GOT3 (cell line): ENCODE measurements at regions not wholly inside any gene's neighbourhood (a gene's known extent, or its start where the extent isn't known, plus 50 kb on each side); places are given as distances from the start of the nearest gene placed in this dataset.

Experiments used
- DNase-seq: peaks from one replicate; lab custom pipeline; 2025; ENCODE audit warnings: mixed read lengths; lab: John Stamatoyannopoulos, UW

DNA sequence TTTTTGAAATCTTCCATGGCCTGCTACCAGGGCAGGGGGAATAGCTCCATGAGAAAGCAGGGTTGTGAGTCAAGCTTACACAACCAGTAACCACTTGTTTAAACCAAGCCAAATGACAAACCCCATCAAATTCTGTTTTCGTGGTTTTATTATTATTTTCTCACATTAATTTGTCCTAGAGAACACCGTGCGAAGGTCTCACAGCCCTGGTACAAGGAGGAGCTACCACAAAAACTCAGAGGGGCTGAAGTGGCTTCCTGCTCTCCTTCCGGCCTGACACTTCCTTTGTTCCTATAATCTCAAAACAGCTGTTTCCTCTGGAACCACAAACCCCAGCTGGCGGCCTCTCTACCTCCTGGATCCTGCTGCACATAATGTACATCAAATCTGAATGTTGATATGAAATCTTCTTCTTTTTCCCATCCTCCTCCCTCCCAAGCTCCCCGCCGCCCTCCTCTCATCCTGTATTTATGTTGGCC lies 375.9 kb downstream of the MCTP2 start:
- DNase-seq: no peak

DNA sequence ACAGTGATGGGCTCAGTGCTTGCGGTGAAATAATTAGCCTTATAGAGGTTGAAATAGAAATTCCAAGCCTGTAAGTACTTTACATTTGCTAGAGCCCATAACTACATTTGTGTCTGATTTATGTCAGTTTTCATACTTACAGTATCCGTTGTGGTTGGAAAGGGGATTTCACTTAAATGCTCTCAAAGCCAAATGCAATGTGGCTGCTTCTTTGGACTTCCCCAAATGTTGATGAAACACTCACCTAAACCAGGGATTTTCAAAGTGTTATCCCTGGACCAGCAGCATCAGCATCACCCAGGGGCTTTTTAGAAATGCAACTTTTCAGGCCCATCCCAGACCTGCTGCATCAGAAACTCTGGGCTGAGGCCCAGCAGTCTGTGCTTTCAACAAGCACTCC lies 378.7 kb downstream of the MCTP2 start:
- no peak for DNase-seq

DNA sequence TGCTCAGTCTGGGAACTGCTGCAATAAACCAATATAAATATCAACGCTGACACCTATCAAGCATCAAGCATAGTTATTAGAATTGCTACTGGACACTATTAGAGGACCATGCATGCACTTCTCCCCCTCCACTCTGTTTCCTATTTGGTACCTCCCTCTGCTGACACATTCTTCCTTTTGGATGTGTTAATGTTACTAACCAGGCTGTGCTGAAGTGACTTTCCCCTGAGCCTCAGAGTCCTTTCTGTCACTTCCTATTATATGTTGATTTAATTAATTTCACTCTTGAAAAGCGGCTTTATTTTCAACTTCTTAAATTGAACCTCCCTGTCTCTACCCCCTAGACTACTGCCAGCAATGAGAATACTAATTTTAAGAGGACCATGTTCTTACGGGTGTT lies 379.1 kb downstream of the MCTP2 start:
- DNase-seq: no peak

DNA sequence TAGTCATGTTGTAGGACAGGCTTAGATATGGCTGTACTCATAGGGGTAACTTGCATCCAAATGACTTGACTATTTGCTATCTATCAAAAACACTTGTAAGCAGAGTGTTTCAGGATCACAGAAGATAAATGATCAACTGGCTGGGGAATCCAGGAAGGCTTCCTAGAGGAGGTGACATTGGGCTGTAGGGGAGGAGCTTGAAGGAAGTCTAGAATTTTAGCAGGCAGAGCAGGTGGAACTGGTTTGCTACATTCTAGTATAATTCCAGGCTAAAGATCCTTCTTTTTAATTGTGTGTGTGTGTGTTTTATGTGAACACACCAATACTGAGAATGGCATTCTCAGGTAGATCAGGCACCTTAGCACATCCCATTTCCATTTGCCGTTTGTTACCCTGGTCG lies 380.3 kb downstream of the MCTP2 start:
- DNase-seq: no peak

DNA sequence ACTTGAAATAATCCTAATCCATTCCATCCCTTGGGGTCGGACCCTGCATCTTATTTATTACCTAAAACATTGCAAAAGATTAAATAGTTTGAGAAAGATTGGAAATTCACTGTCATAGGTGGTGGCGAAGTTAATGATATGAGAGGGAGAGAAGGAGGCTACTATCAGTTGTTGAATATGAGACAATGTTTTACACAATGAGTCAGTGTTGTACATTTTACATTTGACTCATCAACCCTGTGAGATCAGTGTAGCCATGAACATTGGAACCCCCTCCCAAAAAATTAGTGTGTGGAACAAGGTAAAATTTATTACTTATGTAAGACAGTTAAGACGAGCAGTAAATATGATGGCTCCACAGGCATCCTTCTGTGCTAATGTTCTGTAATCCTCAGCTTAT lies 384.3 kb downstream of the MCTP2 start:
- no peak for DNase-seq

DNA sequence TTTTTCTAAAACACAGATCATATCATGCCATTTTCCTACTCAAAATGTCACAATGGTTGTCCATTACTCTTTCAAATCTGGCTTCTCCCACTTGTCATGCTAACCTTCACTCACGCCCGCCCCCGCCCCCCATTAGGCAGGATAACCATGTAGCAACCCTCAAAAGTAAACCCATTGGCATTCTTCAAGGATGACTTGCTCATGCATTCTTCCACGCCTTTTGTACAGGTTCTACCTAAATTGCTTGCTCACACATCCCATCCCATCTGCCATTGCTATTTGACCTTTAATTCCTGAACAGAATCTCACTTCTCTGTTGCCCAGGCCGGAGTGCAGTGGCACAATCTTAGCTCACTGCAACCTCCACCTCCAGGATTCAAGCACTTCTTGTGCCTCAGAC lies 389.3 kb downstream of the MCTP2 start:
- no peak for DNase-seq

DNA sequence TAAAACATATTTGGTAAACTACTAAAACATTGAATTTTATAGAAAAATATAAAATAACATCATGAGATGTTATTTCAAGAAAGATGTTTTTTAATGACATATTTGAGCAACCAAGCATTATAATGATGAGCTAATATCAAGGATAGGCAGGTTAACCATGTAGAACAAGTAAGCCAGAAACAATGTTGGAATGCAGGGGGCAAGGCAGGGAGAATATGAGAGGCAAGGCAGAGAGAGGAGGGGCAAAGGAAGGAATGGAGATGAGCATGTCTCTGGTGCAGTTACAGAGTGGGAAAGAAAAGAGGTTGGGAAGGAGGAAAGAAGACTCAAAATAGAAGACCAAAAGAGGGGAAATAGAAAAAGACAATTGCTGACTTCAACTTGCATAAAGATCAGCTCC lies 390.4 kb downstream of the MCTP2 start:
- DNase-seq: no peak

DNA sequence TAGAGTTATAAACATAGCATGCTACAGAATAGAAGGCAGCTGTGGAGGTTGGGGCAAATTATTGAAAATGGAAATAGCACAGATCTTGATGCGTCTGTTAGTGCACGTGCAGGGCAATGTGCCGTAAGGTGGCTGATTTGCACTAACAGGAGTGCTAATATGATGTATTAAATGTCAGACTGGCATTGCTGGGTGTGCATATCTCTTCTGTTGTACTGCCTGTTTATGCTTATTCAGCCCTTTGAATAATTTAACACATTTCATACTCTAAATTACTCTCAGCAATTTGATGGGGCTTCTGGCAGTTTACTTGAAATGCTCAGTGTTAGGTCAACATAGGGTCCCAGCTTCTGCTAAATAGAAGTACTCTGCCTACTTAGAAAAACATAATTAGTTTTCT lies 395.6 kb downstream of the MCTP2 start:
- DNase-seq: no peak

DNA sequence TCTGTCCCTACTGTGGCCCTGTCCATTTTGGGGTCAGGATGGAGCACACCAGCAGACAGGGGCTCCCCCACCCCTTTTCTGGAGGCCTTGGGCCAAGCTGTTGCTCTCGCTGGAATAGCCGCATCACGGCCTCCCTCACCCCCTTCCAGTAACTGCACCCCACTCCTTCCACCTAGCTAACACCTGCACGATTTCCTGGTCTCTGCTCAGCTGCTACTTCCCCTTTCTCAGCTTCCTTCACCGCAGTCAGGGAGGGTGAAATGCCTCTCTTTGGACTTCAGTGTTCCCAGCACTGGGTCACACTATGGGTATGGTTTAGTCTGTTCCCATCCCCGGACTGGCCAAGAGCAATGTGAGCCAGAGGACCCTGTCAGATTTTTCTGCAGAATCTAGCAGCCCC lies 400.2 kb downstream of the MCTP2 start:
- no peak for DNase-seq

DNA sequence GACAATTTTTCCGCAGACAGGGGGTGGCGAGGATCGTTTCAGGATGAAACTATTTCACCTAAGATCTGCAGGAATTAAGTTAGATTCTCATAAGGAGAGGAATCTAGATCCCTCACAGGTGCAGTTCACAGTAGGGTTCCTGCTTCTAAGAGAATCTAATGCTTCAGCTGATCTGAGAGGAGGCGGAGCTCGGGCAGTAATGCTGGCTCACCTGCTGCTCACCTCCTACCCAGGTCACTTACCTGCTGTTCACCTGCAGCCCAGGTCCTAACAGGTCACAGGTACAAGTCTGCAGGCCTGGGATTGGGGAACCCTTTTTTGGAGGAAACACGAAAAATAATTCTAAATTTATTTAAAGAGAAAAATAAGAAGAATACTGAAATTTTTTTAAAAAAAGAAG lies 406.8 kb downstream of the MCTP2 start:
- DNase-seq: no peak

DNA sequence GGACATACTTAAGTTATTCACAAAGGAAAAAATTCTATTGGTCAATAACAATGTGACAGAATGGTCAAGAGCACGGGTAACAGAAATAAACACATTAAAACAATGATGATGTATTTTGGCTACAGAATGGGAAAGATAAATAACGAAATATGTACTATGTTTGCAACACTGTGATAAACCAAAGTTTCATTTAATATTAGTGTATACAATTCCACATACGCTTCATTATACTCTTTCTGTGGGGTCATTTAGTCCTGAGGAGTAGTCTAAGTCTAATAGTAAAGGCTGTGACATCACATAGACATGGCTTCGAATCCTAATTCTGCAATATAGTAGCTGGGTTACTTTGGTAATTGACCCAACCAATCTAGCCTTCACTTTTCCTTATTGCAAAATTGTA lies 408.3 kb downstream of the MCTP2 start:
- DNase-seq: no peak

DNA sequence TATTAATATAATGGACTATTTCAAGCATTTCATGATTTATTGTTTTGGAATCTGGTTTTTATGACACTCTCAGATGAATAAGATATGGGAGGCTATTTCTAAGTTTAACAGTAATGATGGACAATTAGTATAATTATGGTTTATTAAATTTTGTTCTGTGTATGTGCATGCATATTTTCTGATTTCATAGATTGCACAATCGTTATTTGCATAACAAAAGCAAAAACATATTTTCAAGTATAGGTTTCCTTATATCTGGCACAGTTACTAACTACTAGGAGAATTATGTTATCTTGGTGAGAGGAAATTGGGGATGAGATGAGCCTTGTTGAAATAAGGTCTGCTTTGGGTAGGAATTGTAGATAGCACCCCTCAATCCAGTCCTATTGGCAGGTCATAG lies 413.1 kb downstream of the MCTP2 start:
- DNase-seq: no peak

DNA sequence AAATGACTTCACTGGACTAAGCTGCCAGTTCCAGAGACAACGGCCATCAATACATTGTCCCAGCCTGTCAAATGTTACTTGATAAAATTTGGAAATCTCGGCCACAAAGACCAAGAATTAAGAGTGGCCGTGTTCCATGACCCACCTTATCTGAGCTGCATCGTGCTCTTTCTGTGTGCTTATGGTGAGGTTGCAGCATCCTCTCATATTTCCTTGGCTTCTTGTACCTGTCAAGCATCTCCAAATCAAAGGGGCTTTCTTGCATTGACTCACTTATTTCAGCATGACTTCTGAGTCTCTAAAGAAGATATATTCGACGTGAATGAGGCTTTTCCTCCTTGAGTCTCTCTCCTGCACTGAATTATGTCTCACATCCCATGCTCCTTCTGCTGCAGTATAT lies 421.7 kb downstream of the MCTP2 start:
- no peak for DNase-seq

DNA sequence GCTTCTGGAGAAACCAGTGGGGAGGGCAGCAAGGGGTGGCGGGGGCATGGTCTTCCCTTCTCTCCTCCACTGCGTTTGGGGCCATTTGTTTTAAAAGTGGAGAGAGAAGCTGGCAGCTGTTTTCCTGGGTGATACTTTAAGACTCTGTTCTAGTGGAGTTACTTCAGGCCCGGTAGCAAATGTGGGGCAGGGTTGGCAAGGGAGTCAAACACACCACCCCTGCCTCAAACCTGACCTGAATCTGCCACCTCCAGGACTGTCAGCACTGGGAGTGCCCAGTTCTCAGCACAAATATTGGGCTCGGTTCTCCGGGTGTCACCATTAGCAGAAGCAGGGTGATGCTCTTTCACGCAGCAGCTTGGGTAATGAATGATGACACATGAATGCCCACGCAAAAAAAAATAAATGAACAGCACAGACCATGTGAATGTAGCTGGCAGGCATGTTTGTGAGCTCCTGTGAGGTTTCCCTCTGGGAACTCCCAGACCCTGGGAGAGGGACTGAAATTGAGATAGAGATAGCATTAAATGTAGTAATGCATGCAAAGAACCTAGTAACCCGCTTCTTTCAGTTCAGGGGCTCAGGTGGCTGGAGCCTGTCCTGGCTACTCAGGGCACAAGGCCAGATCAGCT lies 424.0 kb downstream of the MCTP2 start:
- no peak for DNase-seq

DNA sequence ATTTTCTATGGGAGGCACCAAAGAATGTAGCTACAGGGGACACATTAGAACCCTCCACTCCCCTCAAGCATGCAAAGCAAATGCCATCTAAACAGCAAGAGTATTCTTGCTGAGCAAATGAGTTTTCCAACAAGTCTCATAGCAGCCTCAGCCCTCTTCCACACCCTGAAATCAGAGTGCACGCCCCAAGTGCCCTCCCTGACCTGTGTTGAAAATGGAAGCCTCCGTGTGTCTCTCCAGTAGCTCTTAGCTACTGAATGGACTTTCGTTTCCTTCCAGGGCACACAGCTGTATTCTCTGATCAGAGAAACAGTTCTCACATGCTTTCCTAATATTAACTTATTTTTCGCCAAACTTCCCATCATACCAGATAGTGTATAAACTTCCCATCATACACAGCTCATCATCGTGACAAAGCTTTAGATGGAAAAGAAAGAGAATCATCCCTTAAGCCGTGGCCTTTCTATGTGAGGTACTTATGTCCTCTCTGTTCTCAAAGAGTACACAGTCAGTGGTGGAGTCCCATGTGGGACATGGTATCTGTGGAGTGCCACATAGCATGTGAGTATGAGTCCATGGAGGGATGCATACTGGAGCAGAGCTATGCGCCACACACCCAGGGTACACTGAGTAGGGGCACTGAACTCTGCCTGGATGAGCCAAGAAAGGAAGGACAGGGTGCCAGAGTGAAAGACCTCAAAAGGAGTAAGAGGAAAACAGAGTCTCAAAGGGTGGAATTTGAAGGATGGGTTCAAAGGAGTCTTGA lies 434.5 kb downstream of the MCTP2 start:
- DNase-seq: no peak

DNA sequence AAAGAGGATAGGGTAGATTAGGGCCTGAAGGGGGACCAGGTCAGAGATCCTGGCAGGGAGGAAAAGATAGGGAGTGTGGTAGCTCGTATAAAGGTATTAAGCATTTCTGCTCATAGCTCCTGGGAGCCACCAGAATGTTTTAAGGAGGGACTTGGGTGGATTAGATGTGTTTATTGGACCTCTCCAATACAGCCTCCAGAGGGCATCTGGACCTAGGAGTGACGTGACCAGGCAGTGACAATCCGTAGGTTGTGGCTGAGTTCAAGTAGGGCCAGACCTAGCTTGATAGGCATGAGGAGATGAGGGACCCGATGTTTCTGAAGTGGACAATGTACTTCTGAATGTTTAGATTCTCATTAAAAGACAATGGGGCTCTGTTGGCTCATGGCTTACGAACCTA lies 435.2 kb downstream of the MCTP2 start:
- no peak for DNase-seq

DNA sequence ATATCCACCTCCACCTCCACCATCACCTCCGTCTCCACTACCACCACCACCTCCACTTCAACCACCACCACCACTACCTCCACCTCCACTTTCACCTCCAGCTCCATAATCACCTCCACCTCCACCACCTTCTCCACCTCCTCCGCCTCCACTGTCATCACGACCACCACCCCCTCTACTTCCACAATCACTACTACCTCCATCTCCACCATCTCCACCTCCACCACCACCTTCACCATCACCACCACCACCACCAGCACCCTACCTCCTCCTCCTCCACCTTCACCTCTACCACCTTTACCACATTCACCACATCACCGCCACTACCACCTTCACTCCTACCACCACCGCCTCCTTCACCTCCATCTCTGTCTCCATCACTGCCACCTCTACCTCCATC lies 435.7 kb downstream of the MCTP2 start:
- DNase-seq: no peak

DNA sequence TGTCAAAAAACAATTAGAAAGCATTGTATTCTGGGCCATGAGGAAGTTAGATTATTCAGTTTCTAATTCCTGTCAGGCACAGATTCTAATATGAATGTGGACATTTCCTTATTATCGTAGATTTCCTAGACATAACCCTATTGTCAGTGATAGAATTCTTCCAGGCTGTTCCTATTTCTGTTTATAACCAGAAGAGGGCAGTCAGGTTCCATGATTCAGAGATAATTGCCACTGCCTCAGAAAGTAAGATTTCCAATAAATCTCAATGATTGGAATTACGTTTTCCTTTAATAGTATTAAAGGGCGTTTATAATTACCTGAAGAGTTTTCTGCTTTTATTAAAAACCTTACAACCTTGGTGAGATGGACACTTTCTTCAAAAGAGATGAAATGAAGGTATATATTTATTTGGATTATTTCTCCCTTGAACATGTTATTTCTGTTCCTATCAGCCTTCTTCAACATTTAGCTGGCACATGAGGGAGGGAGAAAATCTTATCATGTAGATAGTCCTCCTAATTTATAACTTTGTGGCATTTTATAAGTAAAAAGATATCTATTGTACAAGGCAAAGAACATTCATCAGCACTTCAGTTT lies 439.2 kb downstream of the MCTP2 start:
- DNase-seq: no peak

DNA sequence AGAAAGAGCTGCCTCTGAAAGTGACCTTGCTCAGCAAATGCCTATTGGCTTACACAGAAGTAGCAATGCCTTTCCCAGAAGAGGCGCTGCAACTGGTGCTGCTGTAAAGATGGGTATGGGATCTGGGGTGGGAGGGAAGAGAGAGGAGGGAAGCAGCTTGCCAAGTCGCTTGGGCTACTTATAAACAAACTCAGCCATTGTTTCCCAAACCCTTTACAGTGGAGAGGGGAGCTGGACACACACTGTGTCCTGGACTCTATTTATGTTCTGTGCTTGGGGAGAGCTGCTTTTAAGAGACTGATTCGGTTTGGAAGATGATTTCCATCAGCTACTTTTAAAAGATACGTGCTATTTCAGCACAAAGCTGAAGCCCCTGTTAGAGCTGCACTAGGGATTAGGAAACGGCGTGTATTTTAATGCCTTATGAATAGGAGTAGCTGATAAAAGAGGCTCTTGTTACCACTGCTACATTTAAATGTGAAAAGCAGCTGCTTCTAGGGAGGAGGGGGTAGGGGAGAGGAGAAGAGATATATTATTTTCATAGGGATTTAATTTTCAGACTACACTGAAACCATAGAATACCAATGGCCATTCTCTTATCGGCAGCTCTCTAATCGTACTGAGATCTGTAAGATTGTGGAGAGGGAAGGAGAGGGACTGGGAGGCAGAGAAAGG lies 440.6 kb downstream of the MCTP2 start:
- no peak for DNase-seq

DNA sequence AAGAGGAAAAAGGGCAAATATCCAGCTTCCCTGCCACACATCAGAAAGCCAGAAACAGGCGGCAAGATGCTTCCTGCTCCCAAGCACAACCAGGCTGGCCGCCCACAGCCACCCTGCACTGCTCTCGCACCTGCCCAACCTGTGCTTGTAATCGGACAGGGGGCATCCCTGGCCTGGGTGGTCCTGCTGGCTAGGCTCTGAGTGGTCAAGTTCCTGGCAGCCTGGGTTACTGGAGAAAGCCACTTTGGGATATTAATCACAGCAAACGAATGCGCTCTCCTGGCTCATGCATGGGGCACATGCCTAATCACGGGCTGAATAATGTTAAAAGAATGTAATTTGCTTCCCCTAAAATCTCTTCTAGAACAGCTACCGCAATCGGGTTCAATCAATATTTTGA lies 442.4 kb downstream of the MCTP2 start:
- no peak for DNase-seq

DNA sequence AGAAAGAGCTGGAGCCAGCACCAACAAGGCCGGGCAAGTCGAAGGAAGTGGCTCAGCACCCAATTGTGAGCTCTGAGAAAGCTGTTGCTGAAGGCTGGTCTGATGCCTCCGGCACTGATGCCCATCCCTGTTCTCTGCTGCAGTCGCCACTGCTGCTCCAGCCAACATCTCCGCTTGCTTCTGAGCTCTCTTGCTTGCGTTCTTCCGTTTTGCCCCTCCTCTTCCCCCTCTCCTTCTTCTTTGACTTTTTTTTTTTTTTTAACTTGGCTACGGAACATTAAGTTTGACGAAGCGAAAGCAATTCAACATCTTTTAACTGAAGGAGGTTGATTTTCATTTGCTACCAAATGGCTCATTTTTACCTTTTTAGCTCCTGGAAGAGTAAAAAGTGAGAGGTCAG lies 442.9 kb downstream of the MCTP2 start:
- DNase-seq: no peak

DNA sequence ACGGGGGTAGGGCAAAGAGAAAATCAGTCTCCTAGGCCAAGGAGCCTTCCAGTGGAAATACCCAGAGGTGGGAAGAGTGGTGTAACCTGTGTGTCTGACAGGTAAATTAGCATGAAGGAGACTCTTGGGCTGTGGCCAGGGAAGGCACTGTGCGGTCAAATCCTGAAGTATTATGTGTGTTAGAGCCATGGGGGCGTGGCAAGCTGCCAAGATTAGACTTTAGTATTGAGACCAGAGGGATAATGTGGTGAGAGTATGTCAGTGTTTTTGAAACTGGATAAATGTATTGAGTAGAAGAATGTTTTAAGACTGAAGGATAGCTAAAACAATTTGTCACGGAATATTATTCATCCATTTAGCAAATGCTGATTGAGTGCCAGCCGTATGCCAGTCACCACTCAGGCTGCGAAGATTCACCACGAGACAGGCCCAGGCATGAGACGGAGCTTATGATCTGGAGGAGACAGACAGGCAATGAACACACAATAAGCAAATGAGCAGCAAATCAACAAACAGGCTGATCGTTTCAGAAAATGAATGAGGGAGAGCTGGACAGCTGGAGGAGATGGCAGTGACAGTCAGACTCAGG lies 445.9 kb downstream of the MCTP2 start:
- DNase-seq: no peak

DNA sequence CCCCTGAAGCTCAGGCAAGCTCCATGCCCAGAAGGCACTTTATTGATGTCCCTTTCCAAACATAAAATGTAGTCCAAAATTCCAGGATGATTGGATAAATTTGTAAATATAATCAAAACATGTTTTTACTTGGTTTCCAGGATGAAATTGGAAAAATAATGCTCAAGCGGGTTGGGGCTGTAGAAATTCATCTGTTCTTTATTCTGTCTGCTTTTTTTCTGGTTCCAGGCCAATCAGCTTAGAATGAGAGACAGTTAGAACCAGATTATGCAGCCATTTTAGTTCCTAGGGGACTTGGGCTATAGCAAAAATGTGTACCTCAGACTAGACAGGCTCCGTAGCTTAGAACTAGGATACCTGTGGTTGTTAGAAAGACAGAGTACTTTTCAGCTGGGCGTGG lies 450.8 kb downstream of the MCTP2 start:
- DNase-seq: no peak
